HK-2 (cell line): ENCODE measurements at regions not wholly inside any gene's neighbourhood (a gene's known extent, or its start where the extent isn't known, plus 50 kb on each side); places are given as distances from the start of the nearest gene placed in this dataset.

ENCODE experiments used
- DNase-seq: peaks from one replicate; pipeline ENCODE4 v3.0.0-alpha.2; 2018; ENCODE audit not compliant: unreplicated experiment

DNA sequence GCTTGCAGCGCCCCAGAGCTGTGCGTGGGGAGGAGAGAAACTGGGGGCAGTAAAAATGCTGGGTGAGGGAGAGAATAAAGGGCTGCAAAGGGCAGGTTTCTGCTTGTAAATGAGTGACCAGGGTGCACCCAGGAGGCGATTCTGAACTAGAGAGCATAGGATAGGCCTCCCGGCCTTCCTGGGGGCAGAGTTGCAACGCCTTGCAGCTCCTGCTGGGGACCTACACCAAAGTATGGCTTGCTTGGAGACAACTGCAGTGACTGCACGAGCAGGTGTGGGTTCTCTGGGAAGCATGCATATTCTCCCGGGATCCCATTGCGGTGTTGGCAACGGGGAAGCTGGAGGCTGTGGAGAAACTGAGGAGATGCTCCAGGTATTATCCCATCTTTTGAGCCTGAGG is 111.6 kb upstream of the SPACA1 start:
- no peak for DNase-seq

DNA sequence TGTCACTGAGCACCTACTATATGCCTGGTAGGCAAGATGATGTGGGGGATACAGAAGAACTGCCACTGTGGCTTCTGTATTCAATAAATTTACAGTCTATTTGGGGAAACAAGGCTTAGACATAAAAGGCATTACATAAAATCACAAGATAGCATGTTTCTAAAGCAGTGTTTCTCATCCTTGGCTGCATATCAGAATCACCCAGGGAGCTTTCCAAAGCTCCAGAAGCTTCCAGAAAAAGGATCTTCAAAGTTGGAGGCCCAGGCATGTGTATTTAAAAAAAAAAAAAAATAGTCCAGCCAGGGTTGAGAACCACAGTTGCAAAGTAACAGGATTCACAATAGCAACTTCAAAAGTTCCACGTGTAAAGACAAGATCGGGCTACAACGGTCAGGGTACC is 112.4 kb upstream of the SPACA1 start:
- DNase-seq: no peak

DNA sequence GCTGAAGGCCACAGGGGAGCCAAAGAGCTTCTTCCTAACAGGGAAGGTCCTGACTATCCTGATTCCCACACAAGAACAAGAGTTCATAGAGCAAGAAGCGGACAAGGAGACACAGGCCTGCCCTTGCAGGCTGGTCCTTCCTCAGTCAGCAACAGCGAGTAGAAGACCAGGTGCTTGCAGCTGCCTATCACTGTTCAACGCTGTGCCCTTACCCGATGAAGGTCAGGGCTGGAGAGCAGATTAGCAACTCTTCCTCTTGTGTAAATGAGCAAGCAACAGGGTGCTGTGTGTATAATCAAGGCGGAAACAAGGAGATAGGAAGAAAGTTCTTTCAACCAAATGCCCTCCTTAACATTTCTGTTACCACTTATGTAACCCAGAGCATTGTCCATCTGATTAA is 115.3 kb upstream of the SPACA1 start:
- DNase-seq: no peak

DNA sequence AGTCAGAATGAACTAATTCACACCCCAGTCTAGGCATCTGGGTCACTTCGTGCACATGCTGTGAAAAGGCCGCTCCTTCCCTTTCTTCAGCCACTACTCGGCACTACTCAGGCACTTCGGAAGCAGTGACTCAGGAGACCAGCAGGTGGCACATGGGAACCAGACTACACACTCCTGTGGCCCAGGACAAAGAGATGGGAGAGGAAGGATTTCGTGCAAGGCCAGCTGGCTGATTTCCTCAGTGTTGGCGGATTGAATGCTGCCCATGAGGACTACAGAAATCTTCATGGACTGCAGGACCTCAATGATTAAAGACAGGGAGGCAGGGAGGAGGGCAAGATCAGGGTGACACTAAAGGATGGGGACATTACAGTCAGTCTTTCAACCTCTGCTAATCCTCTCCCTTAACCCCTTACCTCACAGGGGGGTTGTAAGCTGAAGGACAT is 117.8 kb upstream of the SPACA1 start:
- DNase-seq: peak; percentile 81

DNA sequence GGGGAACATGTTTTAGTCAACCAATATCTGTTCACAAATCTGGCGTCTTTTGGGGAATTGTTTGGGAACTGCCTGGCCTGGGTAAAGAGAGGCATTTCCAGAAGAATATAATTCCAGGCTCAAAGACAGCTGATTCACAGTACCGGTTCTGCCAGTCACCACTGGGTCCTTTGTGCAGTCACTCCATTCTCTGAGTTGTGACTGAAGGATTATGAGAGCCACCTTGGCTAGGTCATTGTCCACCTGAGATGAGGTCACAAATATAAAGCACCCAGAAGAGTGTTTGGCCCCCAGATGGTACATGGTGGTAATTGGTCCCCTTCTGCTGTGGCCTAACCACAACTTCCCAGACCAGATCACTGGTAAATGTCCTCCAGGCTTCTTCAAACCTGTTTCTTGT is 121.0 kb upstream of the SPACA1 start:
- no peak for DNase-seq

DNA sequence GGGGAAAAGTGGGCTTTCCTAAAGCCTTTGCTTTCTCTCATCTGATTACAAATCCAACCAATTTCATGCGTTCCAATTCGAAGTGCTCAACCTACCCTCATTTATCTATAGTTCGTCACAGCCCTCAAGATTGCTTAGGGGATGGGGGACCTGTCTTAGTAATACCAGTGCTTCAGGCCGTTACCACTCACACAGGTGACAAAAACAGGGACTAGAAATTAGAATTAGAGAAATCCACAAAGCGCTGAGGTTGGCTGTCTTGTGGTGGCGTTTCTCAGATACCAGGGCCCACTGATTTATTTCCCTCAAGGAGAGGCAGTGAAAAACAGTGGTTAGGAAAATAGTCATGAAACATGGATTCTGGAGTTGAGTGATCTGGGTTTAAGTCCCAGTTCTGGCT is 121.6 kb upstream of the SPACA1 start:
- DNase-seq: no peak

DNA sequence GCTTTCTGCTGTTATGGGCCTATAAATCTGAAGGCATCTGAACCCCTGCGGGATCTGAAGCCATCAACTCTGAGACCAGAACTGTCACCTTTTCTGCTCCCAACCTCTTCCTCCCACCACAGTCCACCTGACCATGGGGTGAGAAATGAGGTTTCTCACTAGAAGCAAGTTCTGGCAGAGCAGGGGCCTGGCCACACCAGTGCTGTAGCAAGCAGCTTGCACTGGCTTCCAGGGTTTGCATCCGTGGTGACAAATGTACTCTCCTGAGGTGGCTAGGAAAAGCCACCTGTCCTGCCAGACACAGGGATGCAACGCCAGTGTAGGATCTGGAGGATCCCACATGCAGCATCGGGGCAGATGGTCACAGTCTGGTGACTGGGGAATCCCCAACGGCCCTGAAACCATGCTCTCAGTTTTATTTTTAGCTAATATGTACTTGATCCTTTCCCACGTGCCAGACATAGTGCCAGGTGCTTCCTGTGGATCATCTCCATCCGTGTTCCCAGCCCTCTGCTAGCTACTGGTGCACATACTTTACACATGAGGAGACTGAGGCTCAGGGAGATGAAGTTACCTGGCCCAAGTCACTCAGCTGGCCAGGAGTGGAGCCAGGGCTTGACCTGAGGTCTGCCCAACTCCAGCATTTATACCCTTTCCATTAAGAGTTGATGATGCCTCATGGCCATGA is 122.1 kb upstream of the SPACA1 start:
- peak; percentile 43 for DNase-seq

DNA sequence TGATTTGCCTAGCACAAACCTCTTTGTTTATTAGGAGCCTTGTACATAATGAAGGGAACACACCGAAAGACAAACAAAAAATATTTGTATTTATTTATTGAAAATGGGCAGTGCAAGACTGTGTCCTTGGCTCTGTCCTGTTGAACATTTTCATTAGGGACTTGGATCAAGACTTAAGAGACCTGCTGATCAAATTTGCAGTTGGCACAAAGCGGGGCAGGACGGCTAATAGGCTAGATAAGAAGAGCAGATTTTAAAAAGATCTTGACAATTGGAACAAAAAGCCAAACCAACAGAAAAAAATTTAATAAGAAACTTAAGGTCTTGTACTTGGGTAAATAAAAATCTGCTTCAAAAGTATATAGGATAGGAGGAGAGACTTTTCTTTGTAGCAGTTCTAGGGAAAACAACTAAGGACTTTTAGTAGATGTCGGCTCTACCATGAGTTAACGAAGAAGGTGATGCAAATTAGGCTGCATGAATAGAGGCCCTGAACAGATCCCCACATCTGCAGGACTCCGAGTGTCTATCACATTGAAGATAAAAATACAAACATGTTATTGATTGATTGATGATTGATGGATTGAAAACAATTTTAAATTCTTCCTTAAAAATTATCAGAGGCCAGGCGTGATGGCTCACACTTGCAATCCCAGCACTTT is 124.1 kb upstream of the SPACA1 start:
- no peak for DNase-seq

DNA sequence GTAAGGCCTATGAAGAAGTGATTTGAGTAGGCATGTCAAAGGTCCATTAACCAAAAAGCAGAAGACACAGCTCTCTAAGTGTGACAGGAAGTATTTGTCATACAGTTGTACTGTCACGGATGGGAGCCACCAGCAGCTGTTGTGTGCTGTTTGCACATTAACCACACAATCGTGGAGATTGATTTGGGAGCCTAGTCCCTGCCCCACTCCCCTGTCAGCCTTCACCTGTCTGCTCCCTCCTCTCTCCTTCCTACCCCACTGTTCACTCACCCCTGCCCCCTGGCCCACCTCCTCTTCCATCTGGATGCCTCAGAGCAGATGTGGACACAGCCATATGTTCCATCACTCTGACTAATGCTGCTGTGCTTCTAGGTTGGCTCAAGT is 124.7 kb upstream of the SPACA1 start:
- no peak for DNase-seq

DNA sequence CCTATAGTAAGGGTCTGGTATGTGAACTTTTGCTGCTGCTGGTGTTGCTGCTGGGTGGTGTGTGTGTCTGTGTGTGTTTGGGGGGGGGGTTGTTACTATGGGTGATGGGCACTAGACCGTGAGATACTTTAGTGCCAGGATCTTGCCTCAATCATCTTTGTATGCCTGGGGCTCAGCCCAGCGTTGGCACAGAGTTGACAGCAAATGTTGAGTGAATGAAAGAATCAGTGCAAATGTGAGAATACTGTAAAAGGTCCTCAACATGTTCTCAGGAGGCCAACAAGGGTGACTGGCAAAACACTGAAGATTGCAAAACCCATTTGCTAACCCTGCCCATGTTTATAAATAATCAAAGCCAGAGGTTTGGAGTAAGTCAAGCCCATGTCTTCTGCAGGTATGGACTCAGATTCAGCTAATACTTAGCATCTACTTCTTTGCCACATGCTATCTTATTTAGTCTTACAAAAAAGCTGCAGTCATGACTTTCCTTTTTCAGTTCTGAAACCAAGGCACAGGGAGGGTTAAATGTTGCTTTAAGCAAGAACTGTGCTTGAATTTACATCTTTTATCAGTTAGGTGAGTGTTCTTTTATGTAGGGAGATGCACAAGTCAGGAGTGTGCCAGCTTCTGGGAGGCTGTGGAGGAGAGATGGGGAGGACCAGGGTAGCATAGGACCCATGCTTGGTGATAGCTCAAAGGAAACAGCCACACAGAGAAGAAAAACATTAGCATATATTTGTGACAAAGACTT is 125.3 kb upstream of the SPACA1 start:
- DNase-seq: no peak

DNA sequence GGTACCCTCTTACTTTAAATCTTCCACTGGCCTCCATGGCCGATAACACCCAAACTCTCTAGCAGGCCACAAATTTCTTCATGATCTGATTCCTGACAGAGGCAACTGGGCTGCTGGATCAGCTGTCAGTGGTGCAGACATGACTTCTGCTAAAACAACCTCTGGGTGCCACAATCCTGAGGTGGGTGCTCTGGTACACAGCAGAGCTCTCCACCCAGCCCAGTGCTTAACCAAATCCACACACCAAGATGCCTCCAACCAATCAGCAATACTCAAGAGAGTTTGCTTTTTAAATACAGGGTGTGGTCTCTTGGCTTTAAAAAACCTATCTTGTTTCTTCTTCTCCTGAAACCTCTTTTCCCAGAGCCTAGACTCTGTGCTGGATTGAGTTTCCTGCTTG is 126.6 kb upstream of the SPACA1 start:
- no peak for DNase-seq

DNA sequence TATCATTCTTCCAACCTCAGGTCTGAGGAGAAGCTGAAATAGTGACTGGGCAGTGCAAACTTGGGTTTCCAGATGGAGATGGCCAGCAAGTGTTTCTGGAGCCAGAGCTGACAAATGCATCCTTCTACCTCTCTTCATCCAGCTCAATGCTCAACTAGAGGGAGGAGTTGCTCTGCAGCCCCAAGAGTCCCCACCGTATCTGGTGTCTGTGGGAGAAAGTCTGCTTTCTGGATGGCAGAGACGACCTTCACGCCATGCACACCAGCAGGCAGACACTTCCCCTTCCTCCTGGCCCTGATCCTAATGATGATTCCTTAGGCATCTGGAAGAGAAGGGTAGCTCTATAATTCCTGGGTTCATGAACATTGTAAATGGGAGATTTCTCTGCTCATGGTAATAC is 127.4 kb upstream of the SPACA1 start:
- DNase-seq: no peak

DNA sequence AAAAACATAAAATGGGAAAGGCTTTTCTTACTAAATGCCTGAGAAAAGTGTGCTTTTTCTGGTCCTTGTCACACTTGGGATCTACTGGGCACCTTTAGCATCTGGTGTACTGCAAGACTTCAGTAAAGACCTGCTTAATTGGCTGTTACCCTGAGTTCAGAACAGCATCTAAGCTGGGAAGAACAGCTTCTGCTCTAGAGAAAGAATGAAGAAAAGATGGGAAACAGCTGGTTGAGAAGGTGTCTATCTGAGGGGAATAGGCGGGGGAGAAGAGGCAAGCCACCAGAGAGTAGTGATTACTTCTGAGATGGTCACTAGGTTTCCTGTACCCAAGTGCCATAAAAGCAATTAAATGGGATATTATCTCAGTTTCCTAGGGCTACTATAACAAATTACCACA is 128.2 kb upstream of the SPACA1 start:
- DNase-seq: no peak

DNA sequence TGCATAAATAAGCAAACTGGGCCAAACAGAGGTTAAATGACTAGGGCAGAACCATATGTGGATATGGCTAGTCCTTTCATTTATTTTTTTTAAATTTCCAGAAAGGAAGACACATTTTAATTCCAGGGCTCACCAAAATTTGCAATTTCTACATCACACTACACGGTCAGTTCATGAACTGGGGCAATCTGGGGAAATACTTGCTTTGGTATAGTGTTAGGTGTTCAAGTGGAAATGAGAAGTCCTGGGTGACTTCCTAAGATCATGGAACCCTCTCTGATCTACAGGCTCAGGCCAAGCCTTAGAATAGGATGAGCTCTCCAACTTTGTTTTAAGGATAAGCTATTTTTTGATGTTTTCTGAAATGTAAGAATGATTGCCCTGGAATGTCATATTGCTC is 128.6 kb upstream of the SPACA1 start:
- DNase-seq: no peak

DNA sequence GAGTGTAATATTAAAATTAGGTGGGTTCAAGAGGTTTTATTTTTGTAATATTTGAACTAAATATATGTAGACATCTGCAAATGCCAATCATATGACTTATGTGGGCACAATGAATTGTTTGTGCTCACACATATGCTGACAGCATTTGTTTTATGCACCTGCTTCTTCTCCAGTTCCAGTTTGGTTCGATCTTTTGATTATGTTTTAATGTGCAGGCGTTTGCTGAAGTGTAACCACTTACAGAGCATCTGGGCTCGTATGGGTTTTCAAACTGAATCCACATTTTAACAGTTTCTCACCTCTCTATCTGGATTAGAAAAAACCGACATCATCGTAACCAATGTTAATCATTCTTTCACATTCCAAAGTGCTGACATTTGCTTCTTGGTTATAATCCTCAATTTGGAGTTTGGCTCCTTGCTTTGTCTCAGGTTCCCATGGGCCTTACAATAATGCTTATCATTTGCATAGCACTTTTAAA is 129.1 kb upstream of the SPACA1 start:
- no peak for DNase-seq

DNA sequence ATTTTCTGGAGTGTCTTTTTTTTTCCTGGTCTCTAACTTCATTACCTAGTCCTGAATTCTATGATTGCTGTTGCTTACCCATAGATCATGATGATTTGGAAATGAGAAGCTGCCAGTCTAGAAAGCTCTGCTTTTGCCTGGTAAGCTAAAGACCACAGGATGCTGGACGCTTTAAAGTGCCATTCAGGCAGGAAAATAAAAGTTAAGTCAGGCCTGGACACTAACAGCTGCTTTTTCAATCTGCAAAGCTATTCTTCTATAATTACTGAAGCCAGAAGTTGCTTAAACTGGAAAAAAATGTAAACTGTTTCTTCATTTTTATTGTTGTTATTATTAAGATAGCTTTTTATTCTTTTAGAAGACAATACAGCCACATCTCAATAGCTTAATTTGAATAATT is 129.8 kb upstream of the SPACA1 start:
- no peak for DNase-seq

DNA sequence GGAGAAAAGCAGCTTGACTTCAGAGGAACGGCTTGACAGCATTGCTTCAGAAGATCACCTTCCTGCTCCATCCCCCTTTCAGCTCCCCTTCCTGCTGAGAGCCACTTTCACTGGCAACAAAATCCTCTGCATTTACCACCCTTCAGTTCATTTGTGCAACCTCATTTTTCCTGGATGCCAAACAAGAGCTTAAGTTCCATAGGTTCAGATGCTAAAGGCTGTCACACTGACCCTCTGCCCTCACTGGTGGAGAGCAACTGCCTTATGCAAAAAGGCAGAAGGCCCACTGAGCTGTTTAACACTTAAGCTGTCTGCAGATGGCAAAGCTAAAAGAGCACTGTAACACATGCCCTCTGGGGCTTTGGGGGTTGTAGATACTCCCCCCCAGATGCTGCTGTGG is 131.2 kb upstream of the SPACA1 start:
- DNase-seq: no peak

DNA sequence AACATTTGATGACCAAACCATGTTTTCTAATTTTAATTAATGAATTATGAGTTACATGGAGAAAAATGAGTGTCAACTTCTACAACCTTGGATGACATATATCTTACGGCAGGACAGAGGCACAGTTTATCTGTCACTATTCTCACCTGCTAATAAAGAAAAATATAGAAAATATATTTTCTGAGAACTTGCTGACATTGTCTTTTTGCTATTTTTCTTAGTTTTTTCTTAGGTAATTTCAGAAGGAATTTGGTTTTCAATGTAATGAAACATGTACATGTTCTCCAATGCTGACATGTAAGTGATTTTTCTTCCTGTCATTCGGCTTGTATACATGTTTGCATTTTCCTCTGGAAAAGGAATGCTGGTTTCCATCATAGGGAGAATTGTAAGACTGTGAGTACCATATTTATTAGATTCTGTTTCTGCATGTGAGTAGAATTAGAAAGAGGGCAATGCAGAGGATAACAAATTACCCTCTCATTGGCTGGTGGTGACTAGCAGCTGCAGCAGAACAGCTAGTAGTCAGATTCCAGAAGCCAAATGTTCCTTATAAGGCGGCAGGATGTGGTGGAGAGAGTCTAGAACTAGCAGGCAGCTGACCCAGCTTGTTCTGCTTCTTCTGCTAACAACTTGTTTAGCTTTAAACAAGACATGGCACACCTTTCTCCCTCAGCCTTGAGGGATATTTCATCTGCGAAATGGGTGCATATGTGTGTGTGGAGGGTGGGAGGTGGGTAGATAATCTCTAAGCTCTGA is 132.8 kb upstream of the SPACA1 start:
- DNase-seq: no peak

DNA sequence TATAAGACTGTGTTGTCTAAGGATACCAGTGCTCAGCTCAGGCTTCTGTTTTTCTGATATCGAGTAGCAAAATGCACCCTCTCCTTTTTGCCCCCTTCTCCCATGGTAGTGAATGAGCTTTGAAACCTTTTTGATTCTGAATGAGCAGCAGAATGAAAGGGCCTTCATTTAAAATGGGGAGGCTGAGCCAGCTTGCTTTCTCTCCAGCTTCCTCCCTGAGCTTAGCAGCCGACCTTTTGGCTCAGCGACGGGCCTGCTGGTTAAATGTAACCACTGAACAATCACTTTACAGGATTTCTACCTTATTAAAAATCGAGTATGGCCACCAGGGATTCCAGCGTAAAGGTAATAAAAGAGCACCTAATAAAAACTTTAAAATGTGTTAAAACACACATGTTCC is 133.7 kb upstream of the SPACA1 start:
- DNase-seq: no peak

DNA sequence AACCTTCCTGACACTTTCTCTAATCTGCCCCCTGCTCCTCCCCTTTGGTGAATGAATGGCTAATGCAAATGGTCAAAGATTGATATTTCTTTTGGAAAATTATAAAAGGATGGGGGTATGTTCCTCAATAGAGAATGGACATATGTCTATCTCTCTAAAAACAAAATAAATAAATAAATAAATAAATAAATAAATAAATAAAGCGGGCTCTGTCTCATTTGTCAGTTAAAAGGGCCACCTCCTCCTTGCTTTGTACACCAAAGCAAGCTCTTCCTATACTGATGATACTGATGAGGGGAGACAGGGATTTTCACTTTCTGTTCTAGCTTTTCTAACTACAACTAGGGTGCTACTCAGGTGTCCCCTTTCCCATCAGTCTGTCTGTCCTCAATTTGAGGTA is 135.5 kb upstream of the SPACA1 start:
- no peak for DNase-seq

DNA sequence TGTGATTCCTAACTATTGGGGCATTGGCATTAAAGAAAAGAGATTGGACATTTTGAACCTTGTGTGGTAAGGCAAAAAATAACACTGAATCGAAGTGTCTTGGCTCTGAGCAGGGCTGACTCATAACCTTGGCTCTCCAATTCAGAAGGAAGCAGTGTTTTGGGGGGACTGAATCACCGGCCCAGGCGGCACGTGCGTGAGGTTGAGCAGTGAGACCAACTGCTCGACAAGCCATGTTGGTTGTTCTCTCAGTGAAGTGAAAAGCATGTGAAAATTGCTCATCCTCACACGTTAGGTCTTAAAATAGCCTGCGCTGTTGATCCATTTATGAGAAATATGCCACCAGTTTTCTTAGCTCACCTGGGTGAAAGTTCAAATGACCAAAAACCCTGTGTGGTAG is 137.8 kb upstream of the SPACA1 start:
- peak; percentile 85 for DNase-seq
